OCI-LY3 (cell line): ENCODE measurements at regions not wholly inside any gene's neighbourhood (a gene's known extent, or its start where the extent isn't known, plus 50 kb on each side); places are given as distances from the start of the nearest gene placed in this dataset.

Experiments
- EZH2phosphoT487 ChIP-seq: fragments of 200-600 bp; shearing (Covaris generic); IDR thresholded peaks from 2 replicates; pipeline ENCODE4 v1.6.1; 2018; ENCODE audit warnings: antibody characterized with exemption, mixed run types, low read depth
- TF ChIP-seq, protein P1 (sequence below): fragments of 200-600, 300-600 bp; sonication (generic); IDR thresholded peaks from 2 replicates; pipeline ENCODE4 v1.5.1; 2014; ENCODE audit warnings: antibody characterized with exemption, low read length, low read depth

DNA sequence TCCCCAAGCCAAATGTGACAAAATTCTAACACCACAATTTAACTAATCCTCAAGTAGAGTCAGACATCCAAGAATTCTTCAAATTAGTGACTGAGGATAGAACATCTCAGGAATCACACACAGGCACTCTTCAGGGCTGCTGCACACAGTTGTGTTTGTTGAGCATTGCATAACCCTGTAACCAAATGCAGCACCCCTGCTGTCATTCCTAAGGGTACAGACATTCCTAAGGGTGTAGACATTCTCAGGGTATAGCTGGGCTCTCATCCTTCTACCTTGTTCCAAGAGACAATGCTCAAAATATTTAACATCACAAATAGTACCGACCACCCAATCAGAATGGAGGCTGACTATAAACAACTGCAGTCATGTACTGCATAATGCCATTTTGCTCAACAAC is 107.1 kb upstream of the UBE2E2 start:
- TF ChIP-seq, protein P1, sequence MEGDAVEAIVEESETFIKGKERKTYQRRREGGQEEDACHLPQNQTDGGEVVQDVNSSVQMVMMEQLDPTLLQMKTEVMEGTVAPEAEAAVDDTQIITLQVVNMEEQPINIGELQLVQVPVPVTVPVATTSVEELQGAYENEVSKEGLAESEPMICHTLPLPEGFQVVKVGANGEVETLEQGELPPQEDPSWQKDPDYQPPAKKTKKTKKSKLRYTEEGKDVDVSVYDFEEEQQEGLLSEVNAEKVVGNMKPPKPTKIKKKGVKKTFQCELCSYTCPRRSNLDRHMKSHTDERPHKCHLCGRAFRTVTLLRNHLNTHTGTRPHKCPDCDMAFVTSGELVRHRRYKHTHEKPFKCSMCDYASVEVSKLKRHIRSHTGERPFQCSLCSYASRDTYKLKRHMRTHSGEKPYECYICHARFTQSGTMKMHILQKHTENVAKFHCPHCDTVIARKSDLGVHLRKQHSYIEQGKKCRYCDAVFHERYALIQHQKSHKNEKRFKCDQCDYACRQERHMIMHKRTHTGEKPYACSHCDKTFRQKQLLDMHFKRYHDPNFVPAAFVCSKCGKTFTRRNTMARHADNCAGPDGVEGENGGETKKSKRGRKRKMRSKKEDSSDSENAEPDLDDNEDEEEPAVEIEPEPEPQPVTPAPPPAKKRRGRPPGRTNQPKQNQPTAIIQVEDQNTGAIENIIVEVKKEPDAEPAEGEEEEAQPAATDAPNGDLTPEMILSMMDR, result no peak
- TF ChIP-seq EZH2phosphoT487, result no peak
